ENCODE measurements at regions not wholly inside any gene's neighbourhood (a gene's known extent, or its start where the extent isn't known, plus 50 kb on each side); places are given as distances from the start of the nearest gene placed in this dataset.

- TF ChIP-seq POLR2A (IDR thresholded peaks at IDR 0.05): no peak
- no peak for TF ChIP-seq CTCF (IDR thresholded peaks at IDR 0.05 in 4 of 5, conservative IDR thresholded peaks at IDR 0.05 in 1 of 5)
These were observed 439.7 kb downstream of the ADAMTS20 start for GRCh38 chr12:43112101-43112920.
